GM12872 (cell line): ENCODE measurements at regions not wholly inside any gene's neighbourhood (a gene's known extent, or its start where the extent isn't known, plus 50 kb on each side); places are given as distances from the start of the nearest gene placed in this dataset.

ENCODE experiments used
- TF ChIP-seq, protein P1 (sequence below): IDR thresholded peaks from 3 replicates; pipeline ENCODE4 v1.5.1; 2011; ENCODE audit warnings: low read depth, mild to moderate bottlenecking, low read length, moderate library complexity; ENCODE audit not compliant: insufficient read depth

DNA sequence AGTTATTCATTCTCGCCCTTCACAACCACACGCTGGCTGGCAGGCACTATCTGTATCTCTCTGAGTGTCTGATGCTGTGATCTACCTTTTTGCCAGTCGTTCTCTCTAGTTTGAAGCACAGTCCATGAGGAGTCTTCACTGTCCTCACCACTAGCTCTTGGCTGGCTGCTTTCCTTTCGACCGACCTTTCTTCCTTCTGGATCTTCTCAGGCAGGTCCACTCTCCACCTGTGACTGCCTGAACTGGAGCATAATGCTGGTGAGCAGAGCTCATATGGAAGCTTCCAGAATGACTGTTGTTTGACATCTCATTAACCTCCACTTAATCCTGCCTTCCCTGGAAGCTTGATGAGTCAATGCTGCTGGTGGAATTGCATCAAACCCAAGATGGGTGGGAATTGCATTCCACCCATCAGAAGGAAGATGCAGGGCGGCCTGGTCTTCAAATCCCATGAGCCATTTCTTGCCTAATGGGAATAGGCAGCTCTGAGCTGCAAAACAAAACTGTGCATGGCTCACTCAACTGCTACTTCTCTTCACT lies 283.5 kb upstream of the HDAC4 start:
- TF ChIP-seq, protein P1, sequence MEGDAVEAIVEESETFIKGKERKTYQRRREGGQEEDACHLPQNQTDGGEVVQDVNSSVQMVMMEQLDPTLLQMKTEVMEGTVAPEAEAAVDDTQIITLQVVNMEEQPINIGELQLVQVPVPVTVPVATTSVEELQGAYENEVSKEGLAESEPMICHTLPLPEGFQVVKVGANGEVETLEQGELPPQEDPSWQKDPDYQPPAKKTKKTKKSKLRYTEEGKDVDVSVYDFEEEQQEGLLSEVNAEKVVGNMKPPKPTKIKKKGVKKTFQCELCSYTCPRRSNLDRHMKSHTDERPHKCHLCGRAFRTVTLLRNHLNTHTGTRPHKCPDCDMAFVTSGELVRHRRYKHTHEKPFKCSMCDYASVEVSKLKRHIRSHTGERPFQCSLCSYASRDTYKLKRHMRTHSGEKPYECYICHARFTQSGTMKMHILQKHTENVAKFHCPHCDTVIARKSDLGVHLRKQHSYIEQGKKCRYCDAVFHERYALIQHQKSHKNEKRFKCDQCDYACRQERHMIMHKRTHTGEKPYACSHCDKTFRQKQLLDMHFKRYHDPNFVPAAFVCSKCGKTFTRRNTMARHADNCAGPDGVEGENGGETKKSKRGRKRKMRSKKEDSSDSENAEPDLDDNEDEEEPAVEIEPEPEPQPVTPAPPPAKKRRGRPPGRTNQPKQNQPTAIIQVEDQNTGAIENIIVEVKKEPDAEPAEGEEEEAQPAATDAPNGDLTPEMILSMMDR: no peak

- TF ChIP-seq, protein P1: no peak
Observed at GRCh38 chr2:239682518-239682917, 281.7 kb upstream of the HDAC4 start.

DNA sequence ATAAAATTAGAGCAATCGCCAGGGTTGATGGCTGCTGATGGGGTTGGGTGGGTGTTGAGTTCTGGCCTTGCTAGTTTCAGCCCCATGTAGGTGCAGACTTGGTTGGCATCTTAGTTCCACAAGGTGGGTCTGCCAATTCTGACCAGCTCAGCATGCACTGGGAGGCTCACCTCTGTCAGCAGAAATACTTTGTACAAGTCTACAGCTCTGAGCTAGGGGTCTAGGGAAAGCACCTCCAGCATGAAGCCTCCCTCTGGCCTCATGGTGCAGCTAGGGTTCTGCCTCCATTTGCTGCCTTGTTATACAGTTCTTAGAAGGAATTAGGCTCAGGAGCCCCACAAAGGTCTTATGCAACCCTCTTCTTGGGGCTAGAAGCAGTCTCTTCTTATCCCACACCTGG lies 278.9 kb upstream of the HDAC4 start:
- TF ChIP-seq, protein P1: no peak

- TF ChIP-seq, protein P1: no peak
Observed at GRCh38 chr2:239678666-239679296, 278.0 kb upstream of the HDAC4 start.

DNA sequence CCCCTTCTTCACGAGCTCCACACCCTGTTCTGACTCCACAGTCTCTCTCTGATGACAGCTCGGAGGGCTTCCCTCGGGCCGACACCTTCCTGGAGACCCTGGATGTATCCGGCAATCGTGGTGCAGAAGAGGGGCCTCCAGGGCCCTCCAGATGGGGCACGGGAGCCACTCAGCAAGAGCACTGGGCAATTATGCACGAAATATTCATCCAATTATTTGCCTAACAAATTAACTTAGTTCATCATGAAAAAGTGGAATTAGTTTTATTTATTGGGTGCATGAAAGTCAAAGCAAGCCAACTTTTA lies 277.3 kb upstream of the HDAC4 start:
- TF ChIP-seq, protein P1: no peak

- TF ChIP-seq, protein P1: no peak
Observed at GRCh38 chr2:239677453-239678185, 276.8 kb upstream of the HDAC4 start.

DNA sequence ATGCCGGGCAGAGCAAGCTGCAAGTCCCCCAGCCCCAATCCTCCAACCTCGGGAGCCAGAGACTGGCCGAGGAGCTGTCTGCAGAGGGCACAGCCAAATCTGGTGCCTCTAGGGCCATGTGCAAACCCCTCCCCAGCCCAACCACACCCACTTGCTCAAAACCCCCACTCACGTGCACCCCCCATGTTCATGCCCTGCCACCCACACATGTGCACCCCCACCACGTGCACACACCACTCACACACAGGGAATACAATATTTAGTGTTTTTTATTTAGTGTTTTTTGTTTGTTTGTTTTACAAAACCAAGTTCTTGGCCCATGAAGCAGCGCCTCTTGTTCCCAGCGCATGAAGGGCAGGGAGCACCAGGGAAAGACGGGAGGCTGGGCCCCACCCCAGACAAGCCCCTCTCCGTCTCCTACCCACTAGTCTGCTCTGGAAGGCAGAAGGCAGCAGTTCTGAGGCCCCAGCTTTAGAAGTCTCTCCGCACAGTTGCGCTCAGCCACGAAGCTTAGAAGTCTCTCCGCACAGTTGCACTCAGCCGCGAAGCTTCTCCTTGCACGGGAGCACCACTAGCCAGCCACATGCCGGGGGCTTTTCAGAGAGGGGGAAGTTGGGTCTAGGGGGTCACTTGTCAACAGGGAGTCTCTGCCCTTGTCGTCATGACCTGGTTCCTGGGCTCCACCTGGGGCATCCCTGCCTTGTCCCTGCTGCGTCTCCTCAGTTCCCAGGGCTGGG lies 276.1 kb upstream of the HDAC4 start:
- TF ChIP-seq, protein P1: no peak
